ENCODE measurements at regions not wholly inside any gene's neighbourhood (a gene's known extent, or its start where the extent isn't known, plus 50 kb on each side); places are given as distances from the start of the nearest gene placed in this dataset.

- DNase-seq, result no peak
Measured at GRCh38 chr1:221643404-221644144, 98.3 kb downstream of the DUSP10 start.

- DNase-seq, result no peak
Measured at GRCh38 chr1:221644145-221644448, 97.8 kb downstream of the DUSP10 start.

GRCh38 chr1:221644663-221645258, 97.1 kb downstream of the DUSP10 start:
- no peak for DNase-seq

DNA sequence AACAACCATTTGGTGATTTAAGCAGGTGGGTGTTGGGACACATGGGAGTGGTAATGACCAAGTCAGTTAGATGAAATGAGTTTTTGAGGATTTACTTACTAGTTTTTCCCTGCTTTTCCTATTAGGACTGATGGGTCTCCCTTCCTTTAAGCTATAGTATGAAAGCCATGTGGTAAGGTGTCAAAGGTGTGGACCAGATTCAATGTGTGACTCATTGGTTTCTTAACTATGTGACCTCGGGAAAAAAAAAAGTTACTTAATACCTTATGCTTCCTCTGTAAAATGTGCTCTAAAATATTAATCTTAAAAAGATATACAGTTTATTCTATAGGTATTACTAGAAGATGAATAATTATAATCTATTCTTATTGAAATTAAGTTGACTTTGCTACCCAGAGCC, 93.7 kb downstream of the DUSP10 start:
- no peak for DNase-seq
